Lower lobe of right lung (tissue), 2 donors: ENCODE measurements at regions not wholly inside any gene's neighbourhood (a gene's known extent, or its start where the extent isn't known, plus 50 kb on each side); places are given as distances from the start of the nearest gene placed in this dataset.

ENCODE experiments used
- ATAC-seq, 2 donors: fragments of 200-7000 bp; cut with Tn5 transposase; one replicate each; pipeline ENCODE4 v1.9.1; 2020 to 2022; ENCODE audit warnings: mild to moderate bottlenecking in 2 of 2, moderate library complexity in 2 of 2
- DNase-seq: peaks from one replicate; pipeline ENCODE4 v3.0.0-alpha.2; 2020
- H3K27ac ChIP-seq: fragments of 200-600 bp; one replicate; pipeline ENCODE4 v1.8.0; 2022
- H3K27me3 ChIP-seq: fragments of 200-600 bp; one replicate; pipeline ENCODE4 v1.8.0; 2022; ENCODE audit warnings: low read depth
- H3K36me3 ChIP-seq: fragments of 200-600 bp; one replicate; pipeline ENCODE4 v1.8.0; 2022; ENCODE audit warnings: mild to moderate bottlenecking
- H3K4me1 ChIP-seq: fragments of 200-600 bp; one replicate; pipeline ENCODE4 v1.8.0; 2022
- H3K4me3 ChIP-seq: fragments of 200-600 bp; one replicate; pipeline ENCODE4 v1.8.0; 2022; ENCODE audit warnings: mild to moderate bottlenecking
- H3K9me3 ChIP-seq: fragments of 200-600 bp; one replicate; pipeline ENCODE4 v1.8.0; 2022
- intact Hi-C: fragments of 100-400 bp; cut with DNase I; formaldehyde crosslinking; loops from one replicate; pipeline ENCODE4 v1.11.0; 2022
- TF ChIP-seq, protein P1 (sequence below): fragments of 200-600 bp; IDR thresholded peaks from one replicate; pipeline ENCODE4 v1.8.0; 2022; ENCODE audit warnings: antibody characterized with exemption, mild to moderate bottlenecking
- donor health status: DM: no; HTN: yes; CAD: no; lungs with severe emphysema.

DNA sequence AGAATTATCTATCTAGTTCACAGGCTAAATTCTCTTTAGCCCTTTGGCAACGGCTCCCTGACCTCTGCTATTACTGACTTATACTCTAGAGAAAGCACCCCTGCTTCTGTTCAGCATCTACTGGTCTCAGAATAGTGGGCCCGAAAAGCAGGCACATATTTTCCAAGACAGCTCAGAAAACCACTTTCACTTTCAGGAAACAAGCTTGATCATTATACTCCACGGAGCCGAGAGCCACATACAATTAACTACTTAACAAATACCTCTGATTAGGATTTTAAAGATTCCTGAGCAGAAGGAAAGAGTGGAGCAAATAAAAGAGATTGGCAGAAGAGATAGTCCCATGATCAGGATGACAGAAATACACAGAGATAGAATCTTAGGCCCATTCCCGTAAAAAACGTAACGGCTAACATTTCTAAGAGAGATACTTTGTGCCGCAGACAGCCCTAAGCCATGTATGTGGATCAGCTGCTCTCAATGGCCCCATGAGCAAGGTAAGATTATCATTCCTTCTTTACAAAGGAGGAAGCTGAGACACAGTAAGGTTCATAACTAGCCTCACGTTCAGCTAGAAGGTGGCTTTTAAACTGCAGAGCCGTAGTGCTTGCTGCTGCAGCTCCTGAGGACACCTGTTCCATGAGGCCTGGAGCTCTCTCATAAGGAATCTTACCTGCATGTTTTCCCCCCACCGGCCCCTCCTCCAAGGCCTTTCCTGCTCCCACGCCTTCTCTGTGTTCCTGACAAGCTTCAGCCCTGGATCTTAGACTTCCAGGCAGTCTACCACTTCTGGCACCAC, 227.2 kb downstream of the FOXO1 start:
- intact Hi-C loops = no loop called here
- Histone ChIP-seq H3K27me3 (no peaks in the 10 kb centered on the region), H3K27ac (peak overlapping the region; percentile 60), H3K4me3 (no peak overlapping the region), H3K9me3 (no peaks in the 10 kb centered on the region), H3K4me1 (peaks cover 38% of the 10 kb centered on the region), H3K36me3 (no peaks in the 10 kb centered on the region)
- DNase-seq (no peak), ATAC-seq (peak in 1 of 2 donors; percentile 58)
- TF ChIP-seq, protein P1, sequence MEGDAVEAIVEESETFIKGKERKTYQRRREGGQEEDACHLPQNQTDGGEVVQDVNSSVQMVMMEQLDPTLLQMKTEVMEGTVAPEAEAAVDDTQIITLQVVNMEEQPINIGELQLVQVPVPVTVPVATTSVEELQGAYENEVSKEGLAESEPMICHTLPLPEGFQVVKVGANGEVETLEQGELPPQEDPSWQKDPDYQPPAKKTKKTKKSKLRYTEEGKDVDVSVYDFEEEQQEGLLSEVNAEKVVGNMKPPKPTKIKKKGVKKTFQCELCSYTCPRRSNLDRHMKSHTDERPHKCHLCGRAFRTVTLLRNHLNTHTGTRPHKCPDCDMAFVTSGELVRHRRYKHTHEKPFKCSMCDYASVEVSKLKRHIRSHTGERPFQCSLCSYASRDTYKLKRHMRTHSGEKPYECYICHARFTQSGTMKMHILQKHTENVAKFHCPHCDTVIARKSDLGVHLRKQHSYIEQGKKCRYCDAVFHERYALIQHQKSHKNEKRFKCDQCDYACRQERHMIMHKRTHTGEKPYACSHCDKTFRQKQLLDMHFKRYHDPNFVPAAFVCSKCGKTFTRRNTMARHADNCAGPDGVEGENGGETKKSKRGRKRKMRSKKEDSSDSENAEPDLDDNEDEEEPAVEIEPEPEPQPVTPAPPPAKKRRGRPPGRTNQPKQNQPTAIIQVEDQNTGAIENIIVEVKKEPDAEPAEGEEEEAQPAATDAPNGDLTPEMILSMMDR = no peak

DNA sequence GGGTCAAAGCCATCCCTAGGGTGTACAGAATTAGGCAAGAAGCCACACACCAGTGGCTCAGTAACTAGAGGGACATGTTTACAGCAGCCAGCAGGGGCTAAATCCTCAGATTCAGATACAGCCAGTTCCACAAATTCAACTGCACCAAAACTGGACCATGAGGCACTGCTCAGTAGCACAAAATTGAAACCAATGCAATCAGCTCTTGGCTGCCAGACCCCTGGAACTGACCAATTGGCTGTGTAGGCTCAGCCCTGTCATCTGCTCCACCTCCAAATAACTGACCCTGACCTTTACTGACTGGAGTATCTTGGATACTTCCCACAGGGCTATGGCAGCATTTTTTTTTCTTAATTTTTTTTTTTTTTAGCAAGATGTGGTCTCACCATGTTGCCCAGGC, 226.5 kb downstream of the FOXO1 start:
- intact Hi-C loops = no loop called here
- Histone ChIP-seq H3K4me3 (no peak overlapping the region), H3K27me3 (no peaks in the 10 kb centered on the region), H3K27ac (peak overlapping the region; percentile 60), H3K36me3 (no peaks in the 10 kb centered on the region), H3K9me3 (no peaks in the 10 kb centered on the region), H3K4me1 (peaks cover 38% of the 10 kb centered on the region)
- peak; percentile 40 to 59 for ATAC-seq
- DNase-seq = no peak
- TF ChIP-seq, protein P1 = no peak

DNA sequence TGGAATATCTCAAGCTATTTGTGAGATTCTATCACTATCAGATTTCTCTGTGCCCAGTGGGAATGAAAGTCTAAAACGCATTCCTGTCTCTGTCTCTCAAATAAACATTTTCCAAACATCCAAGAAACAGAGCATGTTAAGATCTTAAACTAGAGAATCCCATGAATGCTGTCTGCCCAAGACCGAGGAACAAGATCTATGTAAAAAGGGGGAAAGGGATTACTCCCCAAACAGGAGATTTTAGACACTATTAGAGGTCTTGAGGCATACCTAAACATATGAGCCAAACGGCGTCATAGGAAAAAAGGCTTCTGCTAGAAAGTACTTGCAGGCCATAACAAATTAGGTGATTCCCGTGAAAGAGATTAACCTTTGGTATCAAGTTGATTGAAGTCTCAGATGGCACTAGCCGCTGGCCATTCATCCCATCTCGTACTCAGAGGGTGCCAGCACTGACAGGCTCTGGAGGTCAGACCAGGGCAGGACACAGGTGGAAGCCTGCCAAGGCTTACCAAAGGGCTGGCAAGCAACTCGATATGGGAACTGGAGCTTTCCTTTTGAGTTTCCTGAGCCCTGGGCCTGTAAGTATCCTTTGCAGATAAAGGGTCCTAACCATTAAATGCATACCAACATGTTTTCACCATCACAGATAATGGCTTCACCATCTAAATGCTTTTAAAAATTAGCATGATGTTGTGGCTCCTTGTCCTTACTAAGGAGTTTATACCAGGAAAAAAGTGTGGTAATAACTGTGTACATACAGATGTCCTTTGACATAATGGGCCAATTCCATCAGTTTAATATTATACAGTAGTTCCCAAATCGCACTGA, 225.2 kb downstream of the FOXO1 start:
- Histone ChIP-seq H3K4me1 (peaks cover 47% of the 10 kb centered on the region), H3K4me3 (no peak overlapping the region), H3K27me3 (no peaks in the 10 kb centered on the region), H3K36me3 (no peaks in the 10 kb centered on the region), H3K9me3 (no peaks in the 10 kb centered on the region), H3K27ac (peak overlapping the region; percentile 60)
- intact Hi-C loops = no loop called here
- DNase-seq (peak; percentile 55), ATAC-seq (peak in 1 of 2 donors; percentile 62)
- TF ChIP-seq, protein P1 = no peak

DNA sequence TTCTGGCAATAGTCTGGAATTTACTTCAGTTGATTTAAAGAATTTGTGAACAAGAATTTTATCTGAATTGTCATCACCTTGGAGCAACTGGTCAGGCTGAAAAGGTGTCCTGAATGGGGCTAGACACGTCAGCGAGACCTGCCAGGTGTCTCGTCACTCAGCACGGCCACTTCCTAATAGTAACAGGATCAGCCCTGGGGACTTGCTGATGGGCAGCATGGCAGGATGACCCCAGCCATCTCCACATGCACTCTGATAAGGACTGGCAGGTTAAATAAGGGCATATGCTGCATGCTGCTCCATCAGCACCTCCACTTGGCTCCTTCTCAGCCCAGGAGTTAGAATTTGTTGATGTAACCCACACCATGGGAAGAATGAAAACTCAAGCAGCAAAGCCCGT, 224.2 kb downstream of the FOXO1 start:
- DNase-seq (no peak), ATAC-seq (no peak)
- Histone ChIP-seq H3K9me3 (no peaks in the 10 kb centered on the region), H3K27ac (no peak overlapping the region), H3K4me3 (no peak overlapping the region), H3K4me1 (peaks cover 51% of the 10 kb centered on the region), H3K27me3 (no peaks in the 10 kb centered on the region), H3K36me3 (no peaks in the 10 kb centered on the region)
- TF ChIP-seq, protein P1 = no peak
- intact Hi-C loops = no loop called here

DNA sequence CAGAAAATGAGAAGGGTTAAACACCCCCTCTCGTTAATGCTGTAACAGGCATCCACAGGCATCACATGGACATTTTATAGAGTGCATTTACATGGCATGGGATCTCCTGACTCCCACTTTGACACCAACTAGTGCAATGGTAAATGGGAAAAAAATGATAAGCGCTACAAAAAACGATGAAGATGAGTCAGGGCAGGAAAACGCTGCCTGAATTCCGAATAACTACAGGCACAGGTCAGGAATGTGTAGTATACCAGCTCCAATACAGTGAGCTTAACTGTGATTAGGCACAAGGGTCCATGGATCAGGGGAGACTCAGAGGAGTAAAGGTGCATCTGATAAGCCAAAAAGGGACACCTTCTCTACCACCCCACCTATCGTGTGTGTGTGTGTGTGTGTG, 223.6 kb downstream of the FOXO1 start:
- intact Hi-C loops = no loop called here
- H3K27ac ChIP-seq = no peak overlapping the region
- no peaks in the 10 kb centered on the region for H3K27me3 ChIP-seq
- H3K9me3 ChIP-seq = no peaks in the 10 kb centered on the region
- no peaks in the 10 kb centered on the region for H3K36me3 ChIP-seq
- no peak overlapping the region for H3K4me3 ChIP-seq
- TF ChIP-seq, protein P1 = no peak
- ATAC-seq (no peak), DNase-seq (no peak)
- peaks cover 51% of the 10 kb centered on the region for H3K4me1 ChIP-seq
